Activated CD4-positive, alpha-beta T cell treated with anti-CD3 and anti-CD28 coated beads for 24 hours (primary cell): ENCODE measurements at regions not wholly inside any gene's neighbourhood (a gene's known extent, or its start where the extent isn't known, plus 50 kb on each side); places are given as distances from the start of the nearest gene placed in this dataset.

Source experiments
- DNase-seq, 2 donors: peaks; one replicate each; pipeline ENCODE4 v3.0.0-alpha.2; 2020; ENCODE audit warnings: low read depth in 2 of 2

- no peak for DNase-seq
Observed at GRCh38 chr15:31241888-31242522, 84.6 kb upstream of the KLF13 start.

GRCh38 chr15:31243895-31244294 lies 82.7 kb upstream of the KLF13 start:
- DNase-seq, result no peak

- no peak for DNase-seq
Observed at GRCh38 chr15:31245135-31245689, 81.4 kb upstream of the KLF13 start.

GRCh38 chr15:31245756-31246155 lies 80.9 kb upstream of the KLF13 start:
- DNase-seq, result no peak

DNA sequence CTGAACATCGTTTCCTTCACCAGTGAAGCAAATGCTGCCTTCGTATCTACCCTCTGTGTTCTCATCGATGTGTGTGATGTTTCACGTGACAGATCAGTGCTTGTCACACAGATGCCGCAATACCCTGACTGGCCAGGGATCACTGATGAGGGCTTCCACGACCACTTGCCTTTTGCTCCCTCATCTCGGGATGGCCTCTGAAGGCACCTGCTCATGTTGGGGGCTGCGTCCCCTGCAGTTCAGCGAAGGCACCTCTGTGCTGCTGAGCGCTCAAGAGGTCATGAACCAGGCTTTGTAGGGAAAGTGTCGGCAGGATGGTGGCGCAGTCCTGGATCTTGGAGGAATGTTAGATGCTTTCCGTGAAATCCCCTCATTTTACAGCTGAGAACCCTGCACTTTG lies 79.2 kb upstream of the KLF13 start:
- no peak for DNase-seq

GRCh38 chr15:31248263-31248662 lies 78.4 kb upstream of the KLF13 start:
- DNase-seq, result no peak

DNA sequence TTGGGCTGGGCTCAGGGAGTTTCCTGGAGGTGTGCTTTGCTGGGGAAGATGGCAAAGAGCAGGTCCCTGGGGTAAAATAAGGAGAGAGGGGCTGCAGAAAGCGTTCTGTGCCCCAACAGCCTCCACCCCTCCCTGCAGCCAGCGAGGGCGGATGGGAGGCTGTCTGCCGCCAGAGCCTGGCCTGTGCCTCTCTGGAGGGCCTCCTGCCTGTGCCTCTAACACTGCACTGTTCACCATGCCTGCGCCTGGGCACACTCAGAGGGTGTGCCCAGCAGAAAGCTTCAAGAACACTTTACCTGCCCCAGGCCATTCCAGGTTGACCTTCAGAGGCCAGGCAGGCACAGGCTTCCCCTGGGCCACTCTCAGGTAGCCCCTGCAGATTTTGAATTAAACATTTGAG lies 77.7 kb upstream of the KLF13 start:
- no peak for DNase-seq

DNA sequence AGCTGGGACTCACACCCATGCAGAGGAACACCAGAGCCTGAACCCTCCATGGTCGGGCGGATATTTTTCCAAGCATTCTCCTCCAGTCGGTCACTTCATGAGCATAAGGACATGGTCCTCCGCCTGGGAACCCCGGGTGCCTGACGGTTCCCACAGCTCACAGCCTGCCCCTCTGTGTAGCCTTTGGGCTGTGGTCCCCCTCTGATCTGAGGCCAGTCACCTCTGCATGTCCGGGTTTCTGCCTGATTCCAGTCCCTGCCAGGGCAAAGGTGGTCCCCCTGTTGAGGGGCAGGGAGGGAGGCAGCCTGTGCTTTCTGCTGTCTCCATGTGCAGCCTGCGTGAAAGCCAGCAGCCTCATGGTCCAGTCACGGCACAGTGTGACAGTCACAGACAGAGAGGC lies 76.6 kb upstream of the KLF13 start:
- DNase-seq, result no peak

GRCh38 chr15:31251165-31251564 lies 75.5 kb upstream of the KLF13 start:
- DNase-seq, result no peak

DNA sequence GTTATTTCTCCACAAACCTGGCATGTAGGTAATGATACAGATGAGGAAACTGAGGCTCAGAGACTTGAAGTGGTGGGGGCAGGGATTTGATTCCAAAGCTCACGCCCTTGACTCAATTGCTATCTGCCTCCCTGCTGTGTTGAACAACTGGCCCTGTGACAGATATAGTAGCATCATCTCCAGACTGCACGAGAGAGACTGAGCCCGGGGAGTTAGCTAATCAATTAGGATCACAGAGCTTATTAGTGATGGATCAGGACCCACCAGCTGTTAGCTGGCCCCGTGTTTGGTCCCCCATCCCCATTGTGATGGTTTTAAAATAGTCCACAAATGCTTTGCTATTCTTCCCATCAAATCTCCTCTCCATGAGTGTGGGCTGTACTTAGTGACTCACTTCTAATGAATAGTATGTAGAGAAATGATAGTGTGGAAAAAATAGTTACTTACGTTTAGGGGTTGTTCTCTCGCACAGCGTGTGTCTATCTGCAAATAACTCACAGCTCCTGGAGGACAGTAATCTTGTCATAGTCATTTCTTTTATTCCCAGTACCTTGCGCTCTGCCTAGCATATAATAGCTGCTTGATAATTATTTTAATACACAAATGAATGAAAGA lies 74.4 kb upstream of the KLF13 start:
- no peak for DNase-seq

GRCh38 chr15:31254431-31255175 lies 72.0 kb upstream of the KLF13 start:
- DNase-seq, result no peak

- no peak for DNase-seq
Observed at GRCh38 chr15:31255176-31255510, 71.5 kb upstream of the KLF13 start.

DNA sequence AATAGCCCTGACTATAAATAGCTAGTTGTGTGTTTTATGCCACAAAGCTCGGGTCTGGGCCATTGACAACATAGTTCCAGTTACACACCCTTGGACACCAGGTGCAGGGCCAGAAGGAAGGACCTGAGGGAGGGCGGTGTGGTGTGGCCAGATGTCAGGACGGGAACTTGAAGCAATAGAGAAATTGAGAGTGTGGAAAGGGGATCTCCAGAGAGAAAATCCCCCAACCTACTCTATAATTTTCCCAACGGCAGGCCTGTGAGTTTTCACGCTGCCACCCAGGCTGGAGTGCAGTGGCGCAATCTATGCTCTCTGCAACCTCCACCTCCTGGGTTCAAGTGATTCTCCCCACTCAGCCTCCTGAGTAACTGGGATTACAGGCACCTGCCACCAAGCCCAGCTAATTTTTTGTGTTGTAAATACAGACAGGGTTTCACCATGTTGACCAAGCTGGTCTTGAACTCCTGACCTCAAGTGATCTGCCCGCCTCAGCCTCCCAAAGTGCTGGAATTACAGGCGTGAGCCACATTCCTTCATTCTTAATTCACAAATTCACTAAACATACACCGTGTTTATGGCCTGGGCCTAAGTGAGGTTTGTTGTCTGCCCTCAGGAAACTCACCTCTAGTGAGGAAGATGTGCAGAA lies 70.8 kb upstream of the KLF13 start:
- DNase-seq, result no peak

DNA sequence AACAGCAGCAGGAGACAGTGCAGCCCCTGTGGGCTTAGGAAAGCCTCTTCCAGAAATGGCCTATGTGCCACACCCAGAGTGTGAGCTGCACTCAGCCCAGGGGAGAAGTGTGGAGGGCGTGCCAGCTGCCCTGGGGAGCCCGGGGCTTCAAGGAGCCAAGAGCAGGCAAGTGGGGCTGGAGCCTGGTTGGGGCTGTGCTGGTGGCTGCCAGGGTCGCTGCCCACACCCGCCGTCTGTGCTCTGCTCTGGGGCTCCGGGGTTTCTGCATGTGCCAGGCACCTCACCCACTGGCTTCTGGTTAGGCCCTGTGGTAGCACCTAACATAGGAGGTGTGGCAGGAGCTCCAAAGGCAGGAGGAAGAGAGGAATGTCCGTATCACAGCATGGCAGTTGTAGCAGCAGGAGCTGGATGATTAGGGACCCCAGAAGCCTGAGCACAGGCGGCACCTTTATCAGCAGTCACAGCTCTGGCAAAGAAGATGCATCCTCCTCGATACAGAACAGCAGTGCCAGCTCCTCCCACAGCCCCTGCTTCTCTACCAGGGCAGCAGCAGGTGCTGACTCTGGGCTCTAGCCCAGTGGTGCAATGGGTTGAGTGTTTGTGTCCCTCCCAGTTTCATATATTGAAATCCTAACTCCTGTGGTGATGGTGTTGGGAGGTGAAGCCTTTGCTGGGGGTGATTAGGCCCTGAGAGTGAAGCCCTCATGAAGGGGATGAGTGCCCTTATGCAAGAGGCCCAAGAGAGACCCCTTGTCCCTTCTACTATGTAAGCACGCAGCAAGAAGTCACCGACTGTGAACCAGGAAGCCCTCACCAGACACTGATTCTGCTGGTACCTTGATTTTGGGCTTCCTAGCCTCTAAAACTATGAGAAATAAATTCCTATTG lies 70.0 kb upstream of the KLF13 start:
- DNase-seq, result no peak

- DNase-seq, result no peak
Observed at GRCh38 chr15:31257286-31257685, 69.3 kb upstream of the KLF13 start.

DNA sequence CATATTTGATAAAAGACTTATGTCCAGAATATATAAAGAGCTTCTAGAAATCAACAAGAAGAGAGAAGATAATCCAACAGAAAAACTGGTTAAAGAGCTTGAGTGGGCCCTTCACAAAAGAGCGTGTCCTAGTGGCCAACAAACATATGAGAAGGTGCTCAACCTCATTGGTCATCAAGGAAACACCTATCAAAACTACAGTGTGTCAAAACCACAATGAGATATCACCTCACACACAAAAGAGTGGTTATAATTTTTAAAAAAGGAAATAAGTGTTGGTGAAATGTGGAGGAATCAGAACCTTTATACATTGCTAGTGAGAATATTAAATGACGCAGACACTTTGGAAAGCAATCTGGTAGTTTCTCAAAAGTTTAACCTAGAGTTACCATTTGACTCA lies 68.4 kb upstream of the KLF13 start:
- no peak for DNase-seq

DNA sequence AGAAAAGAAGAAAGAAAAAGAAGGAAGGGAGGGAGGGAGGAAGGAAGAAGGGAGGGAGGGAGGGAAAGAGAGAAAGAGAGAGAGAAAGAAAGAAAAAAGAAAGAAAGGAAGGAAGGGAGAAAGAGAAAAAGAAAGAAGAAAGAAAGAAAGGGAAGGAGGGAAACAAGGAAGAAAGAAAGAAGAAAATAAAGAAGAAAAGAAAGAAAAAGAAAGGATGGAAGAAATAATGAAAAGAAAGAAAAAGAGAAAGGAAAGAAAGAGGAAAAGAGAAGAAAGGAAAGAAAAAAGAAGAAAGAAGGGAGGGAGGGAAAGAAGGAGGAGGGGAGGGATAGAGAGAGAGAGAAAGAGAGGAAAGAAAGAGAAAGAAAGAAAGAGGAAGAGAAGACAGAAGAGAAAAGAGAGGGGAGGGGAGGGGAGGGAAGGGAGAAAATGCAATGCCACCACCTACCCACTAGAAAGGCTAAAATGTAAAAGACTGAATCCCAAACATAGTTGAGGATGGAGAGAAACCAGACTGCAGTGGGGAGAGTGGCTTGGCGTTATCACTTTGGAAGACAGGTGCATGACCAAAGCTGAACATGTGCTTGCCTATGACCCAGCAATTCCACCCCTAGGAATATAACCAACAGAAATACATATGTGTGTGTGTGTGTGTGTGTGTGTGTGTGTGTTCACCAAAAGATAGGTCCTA lies 66.9 kb upstream of the KLF13 start:
- no peak for DNase-seq

GRCh38 chr15:31260646-31261265 lies 65.9 kb upstream of the KLF13 start:
- DNase-seq, result no peak

DNA sequence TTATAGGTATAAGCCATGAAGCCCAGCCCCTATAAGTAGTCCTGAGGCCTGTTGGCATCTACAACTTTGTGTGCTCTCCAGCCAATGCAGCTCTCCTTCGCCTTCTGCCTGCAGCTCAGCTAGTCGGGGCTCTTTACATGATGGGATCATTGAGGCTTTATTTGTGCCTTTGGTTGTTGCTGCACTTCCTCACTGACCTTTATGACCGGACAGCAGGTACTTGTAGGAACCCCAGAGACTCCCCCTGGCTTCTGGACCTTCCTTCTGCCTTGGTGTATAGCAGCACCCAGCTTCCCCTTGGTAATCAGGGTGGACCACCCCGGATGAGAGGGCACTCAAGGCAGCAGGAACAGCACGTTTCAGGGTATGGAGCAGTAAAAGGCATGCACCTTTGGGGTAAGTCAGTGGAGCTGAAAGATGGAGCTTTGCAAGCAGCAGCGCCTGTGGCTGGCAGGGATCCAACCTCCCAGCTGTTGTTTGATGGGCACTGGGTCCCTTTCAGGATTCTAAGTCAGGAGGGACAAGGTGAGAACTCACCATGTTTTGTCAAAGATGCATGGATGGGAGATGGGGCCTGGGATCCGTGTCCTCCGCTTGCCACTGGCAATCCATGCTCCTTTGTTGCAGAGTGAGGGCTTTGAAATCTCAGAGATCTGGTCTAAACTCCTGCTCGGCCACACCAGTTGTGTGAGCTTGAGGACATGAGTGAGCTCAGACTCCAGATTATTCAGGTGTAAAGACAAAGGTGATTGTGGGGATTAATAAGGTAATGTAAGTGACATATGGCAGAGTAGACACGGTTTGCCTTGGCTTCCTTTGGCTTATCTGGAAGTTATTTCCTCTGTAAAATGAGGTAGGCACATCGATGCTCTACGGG lies 65.1 kb upstream of the KLF13 start:
- DNase-seq, result no peak

DNA sequence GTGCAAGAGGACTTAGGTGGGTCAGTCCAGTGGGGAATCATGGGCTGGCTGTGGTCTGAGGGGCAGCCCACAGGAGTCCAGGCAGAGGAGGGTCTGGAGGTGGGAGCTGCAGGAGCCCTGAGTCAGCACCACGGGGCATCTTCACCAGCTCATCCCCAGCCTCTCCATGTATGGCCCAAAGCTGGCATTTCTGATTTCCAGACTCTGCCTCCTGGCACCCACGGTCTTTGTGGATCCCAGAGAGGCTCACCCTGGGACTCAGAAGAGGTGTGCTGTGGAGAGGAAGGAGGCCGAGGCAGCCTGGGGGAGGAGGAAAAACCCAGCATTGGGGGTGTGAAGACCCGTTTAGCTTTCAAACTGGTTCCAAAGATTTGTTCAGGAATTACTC lies 64.5 kb upstream of the KLF13 start:
- DNase-seq, result no peak
